MCF 10A (cell line): ENCODE measurements at regions not wholly inside any gene's neighbourhood (a gene's known extent, or its start where the extent isn't known, plus 50 kb on each side); places are given as distances from the start of the nearest gene placed in this dataset.

Experiments used
- BruUV-seq: library from RNA; stranded (reverse); fragments of 400-500 nt; replicated peaks from 2 replicates; lab custom pipeline; 2021; lab: Mats Ljungman, UMichigan
- CTCF ChIA-PET: fragments of 300-600 bp; sonication (Branson Sonifier 250); formaldehyde crosslinking; extraction: SDS; loops from one replicate; lab custom pipeline; 2021; ENCODE audit warnings: antibody characterized with exemption, inconsistent platforms; lab: Yijun Ruan, JAX
- POLR2A ChIA-PET: fragments of 300-600, 350-650 bp; sonication (Branson Sonifier 250); formaldehyde crosslinking; extraction: SDS; loops from one replicate; lab custom pipeline; 2020; ENCODE audit warnings: antibody characterized with exemption, inconsistent platforms; lab: Yijun Ruan, JAX
- DNase-seq: peaks from one replicate; pipeline ENCODE4 v3.0.0-alpha.2; 2018; ENCODE audit not compliant: unreplicated experiment
- H3K27ac Mint-ChIP-seq: one replicate; pipeline ENCODE4 v1.8.0; 2022; ENCODE audit warnings: mild to moderate bottlenecking, low read depth, mixed read lengths; ENCODE audit not compliant: unreplicated experiment
- H3K27me3 Mint-ChIP-seq: one replicate; pipeline ENCODE4 v1.8.0; 2022; ENCODE audit warnings: mixed read lengths; ENCODE audit not compliant: insufficient read depth, unreplicated experiment
- H3K36me3 Mint-ChIP-seq: one replicate; pipeline ENCODE4 v1.8.0; 2022; ENCODE audit warnings: mild to moderate bottlenecking, moderate library complexity, mixed read lengths; ENCODE audit not compliant: insufficient read depth, unreplicated experiment
- H3K4me1 Mint-ChIP-seq: one replicate; pipeline ENCODE4 v1.8.0; 2022; ENCODE audit warnings: mixed read lengths; ENCODE audit not compliant: insufficient read depth, unreplicated experiment
- H3K4me3 Mint-ChIP-seq: one replicate; pipeline ENCODE4 v1.8.0; 2022; ENCODE audit warnings: mild to moderate bottlenecking, moderate library complexity, mixed read lengths; ENCODE audit not compliant: unreplicated experiment
- H3K9me3 Mint-ChIP-seq: one replicate; pipeline ENCODE4 v1.8.0; 2022; ENCODE audit warnings: mixed read lengths; ENCODE audit not compliant: unreplicated experiment
- CTCF ChIP-seq: fragments of 200-600 bp; IDR thresholded peaks from one replicate; pipeline ENCODE4 v1.8.0; 2022; ENCODE audit warnings: antibody characterized with exemption, mild to moderate bottlenecking; ENCODE audit not compliant: unreplicated experiment
- intact Hi-C: fragments of 100-400 bp; cut with micrococcal nuclease; formaldehyde crosslinking; loops from 2 replicates; pipeline ENCODE4 v1.14.1; 2022

- no peaks in the 10 kb centered on the region for H3K36me3 Mint-ChIP-seq
- intact Hi-C loops, result no loop called here
- H3K27ac Mint-ChIP-seq, result no peak overlapping the region
- no peaks in the 10 kb centered on the region for H3K27me3 Mint-ChIP-seq
- no peak overlapping the region for H3K4me3 Mint-ChIP-seq
- POLR2A ChIA-PET, result interaction anchor here (1.2 to 1.4 kb wide), 2 partner anchors 227 to 848 kb away, joined by 3 to 5 read pairs; partner anchors contain the start of genes ITGB8 and POLR1F
- CTCF ChIA-PET, result interaction anchor here (0.6 kb wide), 1 partner anchor 68 kb away, joined by 3 read pairs; no protein-coding TSS in a partner anchor
- TF ChIP-seq CTCF, result no peak
- H3K9me3 Mint-ChIP-seq, result no peaks in the 10 kb centered on the region
- DNase-seq, result no peak
- H3K4me1 Mint-ChIP-seq, result peaks cover 4% of the 10 kb centered on the region
- no TSS peak for BruUV-seq
These were observed 58.4 kb upstream of the ABCB5 start for GRCh38 chr7:20557116-20557515.

- no peaks in the 10 kb centered on the region for H3K36me3 Mint-ChIP-seq
These were observed 56.3 kb upstream of the ABCB5 start for GRCh38 chr7:20558963-20559716.

GRCh38 chr7:20559883-20560282 is 55.6 kb upstream of the ABCB5 start:
- Mint-ChIP-seq H3K4me3 (no peak overlapping the region), H3K27me3 (no peaks in the 10 kb centered on the region), H3K27ac (no peak overlapping the region), H3K9me3 (no peaks in the 10 kb centered on the region), H3K4me1 (peaks cover 6% of the 10 kb centered on the region), H3K36me3 (no peaks in the 10 kb centered on the region)
- TF ChIP-seq CTCF, result no peak
- BruUV-seq, result no TSS peak
- no peak for DNase-seq
- ChIA-PET CTCF (no interaction called here), POLR2A (no interaction called here)
- intact Hi-C loops, result no loop called here

More at GRCh38 chr7:20558963-20559716, 56.3 kb upstream of the ABCB5 start:
- no peak for TF ChIP-seq CTCF
- no TSS peak for BruUV-seq
- intact Hi-C loops, result no loop called here
- Mint-ChIP-seq H3K27ac (no peak overlapping the region), H3K4me1 (peaks cover 6% of the 10 kb centered on the region), H3K4me3 (no peak overlapping the region), H3K27me3 (no peaks in the 10 kb centered on the region), H3K9me3 (no peaks in the 10 kb centered on the region)
- ChIA-PET POLR2A (no interaction called here), CTCF (no interaction called here)
- DNase-seq, result no peak

GRCh38 chr7:20560325-20561180 is 54.9 kb upstream of the ABCB5 start:
- H3K27ac Mint-ChIP-seq, result no peak overlapping the region

More at GRCh38 chr7:20560325-20561180, 54.9 kb upstream of the ABCB5 start:
- no peak for TF ChIP-seq CTCF
- ChIA-PET POLR2A (no interaction called here), CTCF (no interaction called here)
- intact Hi-C loops, result no loop called here
- BruUV-seq, result no TSS peak
- Mint-ChIP-seq H3K27me3 (no peaks in the 10 kb centered on the region), H3K9me3 (no peaks in the 10 kb centered on the region), H3K4me1 (peaks cover 6% of the 10 kb centered on the region), H3K36me3 (no peaks in the 10 kb centered on the region), H3K4me3 (no peak overlapping the region)
- DNase-seq, result no peak
